SIG-M5 (cell line): ENCODE measurements at regions not wholly inside any gene's neighbourhood (a gene's known extent, or its start where the extent isn't known, plus 50 kb on each side); places are given as distances from the start of the nearest gene placed in this dataset.

ENCODE experiments used
- DNase-seq: peaks from one replicate; lab custom pipeline; 2025; lab: John Stamatoyannopoulos, UW

GRCh38 chr6:113607821-113608545, 249.2 kb upstream of the MARCKS start:
- DNase-seq, result no peak

GRCh38 chr6:113610377-113610988, 246.7 kb upstream of the MARCKS start:
- DNase-seq, result no peak

- DNase-seq, result no peak
Observed at GRCh38 chr6:113616701-113617274, 240.4 kb upstream of the MARCKS start.

DNA sequence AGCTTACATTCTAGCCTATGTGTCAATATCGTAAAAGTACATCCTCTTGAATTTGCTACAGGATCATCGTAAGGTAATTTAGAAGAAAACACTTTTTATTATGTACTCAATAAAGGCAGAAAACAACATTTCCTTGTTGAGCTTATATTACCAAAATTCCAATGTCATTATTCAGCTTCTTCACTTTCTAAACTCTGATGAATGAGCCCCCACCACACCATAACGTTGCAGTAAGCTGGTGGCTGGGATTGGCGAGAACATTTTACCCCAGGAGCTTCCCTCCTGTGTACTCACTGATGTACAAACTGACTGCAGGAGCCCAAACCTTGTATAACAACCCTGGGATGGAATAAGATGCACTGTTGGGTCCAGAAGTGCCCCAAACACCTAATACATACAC, 238.1 kb upstream of the MARCKS start:
- no peak for DNase-seq

GRCh38 chr6:113620386-113620785, 236.8 kb upstream of the MARCKS start:
- DNase-seq, result no peak

DNA sequence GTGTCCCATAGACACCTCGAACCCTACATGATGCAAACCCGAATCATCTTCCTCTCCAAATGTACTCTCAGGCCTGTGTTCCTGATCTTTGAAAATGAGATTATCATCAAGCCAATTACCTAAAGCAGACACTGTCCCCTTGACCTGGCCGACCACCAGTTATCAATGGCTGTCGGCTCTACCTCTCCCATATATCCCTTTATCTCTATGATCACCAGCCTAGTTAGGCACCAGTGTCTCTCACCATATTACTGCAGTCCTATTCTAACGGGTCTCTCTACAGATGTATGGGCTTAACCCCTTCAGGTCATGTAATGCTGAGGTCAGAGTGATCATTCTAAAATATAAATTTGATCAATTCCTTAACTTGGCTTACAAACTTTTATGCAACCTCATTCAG, 234.9 kb upstream of the MARCKS start:
- no peak for DNase-seq

- no peak for DNase-seq
Observed at GRCh38 chr6:113623129-113623528, 234.0 kb upstream of the MARCKS start.

DNA sequence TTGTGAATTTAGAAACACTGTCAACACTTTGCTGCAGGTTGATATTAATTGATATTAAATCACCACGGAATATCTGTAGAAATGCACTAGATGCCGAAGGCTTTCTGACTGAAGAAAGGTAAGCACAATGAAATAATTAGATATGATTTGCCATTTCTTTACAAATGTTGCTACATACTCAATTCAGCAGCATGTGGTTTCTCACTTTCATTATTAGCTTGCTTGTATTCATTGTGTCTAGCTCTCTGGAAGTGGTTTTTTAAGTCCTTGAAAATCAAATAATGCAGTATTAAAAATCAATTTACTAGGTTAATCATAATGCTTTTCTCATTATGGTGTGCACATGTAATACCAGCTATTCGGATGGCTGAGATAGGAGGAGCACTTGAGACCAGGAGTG, 231.3 kb upstream of the MARCKS start:
- no peak for DNase-seq

GRCh38 chr6:113626475-113626874, 230.7 kb upstream of the MARCKS start:
- no peak for DNase-seq

DNA sequence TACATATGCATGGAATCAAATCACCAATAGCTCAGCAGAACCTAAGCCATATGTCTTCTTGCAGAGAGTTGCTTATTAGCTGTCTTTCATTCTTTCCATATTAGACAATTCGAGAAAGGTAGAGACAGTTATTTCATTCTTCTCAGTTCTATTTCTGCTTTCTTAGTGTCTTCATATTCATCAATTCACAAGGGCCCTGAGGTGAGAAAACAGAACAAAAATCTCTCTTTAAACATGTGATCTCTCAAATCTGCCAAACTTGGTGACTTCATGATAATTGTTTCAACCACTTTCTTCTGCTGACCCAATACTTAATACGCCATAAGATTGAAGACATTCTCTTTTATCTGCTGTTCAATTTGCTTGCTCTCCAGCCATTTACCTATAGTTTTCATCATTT, 229.7 kb upstream of the MARCKS start:
- no peak for DNase-seq

- no peak for DNase-seq
Observed at GRCh38 chr6:113629256-113629655, 227.9 kb upstream of the MARCKS start.

GRCh38 chr6:113629975-113630737, 227.0 kb upstream of the MARCKS start:
- DNase-seq, result no peak

- DNase-seq, result no peak
Observed at GRCh38 chr6:113630738-113631535, 226.2 kb upstream of the MARCKS start.

DNA sequence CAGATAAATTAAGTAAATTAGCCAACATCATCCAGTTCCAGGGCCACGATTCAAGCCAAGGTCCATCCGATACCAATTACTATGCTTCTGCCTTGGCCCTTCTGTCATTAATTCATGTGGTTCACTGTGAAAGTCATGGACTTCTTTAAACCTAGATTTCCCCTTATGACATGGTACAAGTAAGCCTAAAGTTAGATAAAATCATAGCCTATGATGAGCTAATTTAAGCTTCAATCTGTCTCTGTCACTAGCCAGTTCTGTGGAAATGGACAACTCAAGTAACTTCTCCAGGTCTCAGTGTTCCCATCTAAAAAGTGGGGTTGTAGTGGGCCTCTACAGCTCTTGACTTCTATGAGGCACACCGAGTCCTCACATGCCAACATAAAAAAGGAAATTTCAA, 225.5 kb upstream of the MARCKS start:
- no peak for DNase-seq

DNA sequence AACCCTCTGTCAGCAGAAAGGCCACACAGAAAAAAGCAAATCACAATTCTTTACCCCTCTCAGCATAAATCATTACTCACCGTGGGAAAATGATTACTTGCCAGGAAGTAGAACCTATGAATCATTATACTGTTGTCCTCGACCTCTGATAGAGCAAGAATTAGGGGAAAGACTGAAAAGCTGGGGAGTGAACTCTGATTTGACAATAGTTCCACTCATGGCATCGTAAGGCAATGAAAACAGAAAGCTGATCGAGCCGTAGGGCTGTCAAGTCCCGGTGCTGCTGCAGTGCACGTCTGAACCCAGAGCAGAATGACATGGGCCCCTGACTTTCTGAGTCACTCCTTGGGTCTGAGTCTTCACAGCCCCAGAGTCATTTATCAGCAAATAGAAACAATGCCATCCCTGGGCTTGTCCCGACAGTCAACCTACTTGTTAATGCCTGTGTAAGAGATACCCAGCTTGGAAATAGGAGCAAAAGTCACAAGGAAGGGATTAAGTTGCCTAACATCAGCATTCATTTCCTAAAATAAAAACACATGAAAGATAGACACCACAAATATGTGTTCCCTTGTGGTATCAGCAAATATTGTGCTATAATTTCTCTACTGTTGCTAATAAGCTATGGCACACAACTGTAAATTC, 224.8 kb upstream of the MARCKS start:
- DNase-seq, result no peak

- DNase-seq, result no peak
Observed at GRCh38 chr6:113633638-113634037, 223.5 kb upstream of the MARCKS start.

GRCh38 chr6:113634352-113635163, 222.6 kb upstream of the MARCKS start:
- DNase-seq, result no peak

DNA sequence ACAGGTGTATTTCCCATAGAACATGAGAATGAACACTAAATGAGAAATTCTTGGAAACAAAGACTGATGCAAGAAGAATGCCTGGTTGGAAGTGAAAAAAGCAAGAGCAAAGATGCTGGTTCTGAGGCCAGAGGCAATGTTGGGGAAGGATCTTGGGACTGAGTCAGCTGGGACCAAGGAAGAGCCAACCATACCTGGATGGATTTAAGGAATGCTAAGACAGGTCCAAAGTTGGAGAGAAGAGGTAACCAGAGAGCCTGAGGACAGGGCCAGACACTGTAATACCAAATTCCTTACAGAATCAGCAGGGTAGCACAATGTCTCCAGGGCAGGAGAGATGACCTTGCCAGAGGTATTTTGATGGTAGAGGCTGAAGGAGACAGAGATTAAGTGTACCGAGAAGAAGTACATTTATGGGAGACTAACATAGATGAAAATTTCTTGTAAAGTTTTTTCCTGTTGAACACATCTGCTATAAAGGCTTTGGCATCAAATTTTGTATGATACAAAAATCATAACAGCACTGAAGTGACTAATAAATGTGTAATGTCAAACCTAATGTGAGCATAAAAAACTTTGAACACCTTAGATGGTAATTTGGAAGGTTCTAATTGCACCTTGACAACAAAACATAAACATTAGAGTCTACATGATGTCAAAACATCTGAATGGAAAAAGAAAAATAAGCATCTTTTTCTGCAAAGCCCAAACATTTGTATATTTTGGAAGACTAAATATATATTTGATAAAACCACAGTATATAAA, 221.7 kb upstream of the MARCKS start:
- no peak for DNase-seq

DNA sequence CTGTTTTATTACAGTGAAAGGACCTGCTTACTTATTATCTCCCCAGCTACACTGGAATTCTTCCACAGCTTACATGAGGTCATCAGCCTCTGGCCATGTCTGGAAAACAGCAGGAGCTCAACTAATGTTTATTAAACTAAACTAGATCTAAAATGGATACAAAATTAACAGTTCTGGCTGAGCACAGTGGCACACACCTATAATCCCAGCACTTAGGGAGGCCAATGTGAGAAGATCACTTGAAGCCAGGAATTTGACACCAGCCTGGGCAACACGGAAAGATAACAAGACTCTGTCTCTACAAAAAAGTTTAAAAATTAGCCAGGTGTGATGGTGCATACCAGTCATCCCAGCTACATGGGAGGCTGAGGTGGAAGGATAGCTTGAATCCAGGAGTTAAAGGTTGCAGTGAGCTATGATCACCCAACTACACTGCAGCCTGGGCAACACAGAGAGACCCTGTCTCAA, 220.8 kb upstream of the MARCKS start:
- no peak for DNase-seq

GRCh38 chr6:113640051-113640450, 217.1 kb upstream of the MARCKS start:
- no peak for DNase-seq
